22Rv1 (cell line): ENCODE measurements at regions not wholly inside any gene's neighbourhood (a gene's known extent, or its start where the extent isn't known, plus 50 kb on each side); places are given as distances from the start of the nearest gene placed in this dataset.

Source experiments
- H3K27ac ChIP-seq: fragments of 450-650 bp; 2 replicates; pipeline ENCODE4 v1.5.1; 2017
- CTCF ChIP-seq: fragments of 450-650 bp; IDR thresholded peaks from 2 replicates; pipeline ENCODE4 v1.5.1; 2017; ENCODE audit warnings: mild to moderate bottlenecking
- ZFX ChIP-seq: fragments of 450-650 bp; IDR thresholded peaks from 2 replicates; pipeline ENCODE4 v1.6.1; 2017; ENCODE audit warnings: antibody characterized with exemption, borderline replicate concordance

- TF ChIP-seq ZFX (no peak), CTCF (no peak)
- no peak overlapping the region for H3K27ac ChIP-seq
Measured at GRCh38 chr15:93488296-93488713, 399.3 kb upstream of the RGMA start.

GRCh38 chr15:93486407-93487117 is 397.6 kb upstream of the RGMA start:
- no peak overlapping the region for H3K27ac ChIP-seq
- no peak for TF ChIP-seq ZFX
- no peak for TF ChIP-seq CTCF

DNA sequence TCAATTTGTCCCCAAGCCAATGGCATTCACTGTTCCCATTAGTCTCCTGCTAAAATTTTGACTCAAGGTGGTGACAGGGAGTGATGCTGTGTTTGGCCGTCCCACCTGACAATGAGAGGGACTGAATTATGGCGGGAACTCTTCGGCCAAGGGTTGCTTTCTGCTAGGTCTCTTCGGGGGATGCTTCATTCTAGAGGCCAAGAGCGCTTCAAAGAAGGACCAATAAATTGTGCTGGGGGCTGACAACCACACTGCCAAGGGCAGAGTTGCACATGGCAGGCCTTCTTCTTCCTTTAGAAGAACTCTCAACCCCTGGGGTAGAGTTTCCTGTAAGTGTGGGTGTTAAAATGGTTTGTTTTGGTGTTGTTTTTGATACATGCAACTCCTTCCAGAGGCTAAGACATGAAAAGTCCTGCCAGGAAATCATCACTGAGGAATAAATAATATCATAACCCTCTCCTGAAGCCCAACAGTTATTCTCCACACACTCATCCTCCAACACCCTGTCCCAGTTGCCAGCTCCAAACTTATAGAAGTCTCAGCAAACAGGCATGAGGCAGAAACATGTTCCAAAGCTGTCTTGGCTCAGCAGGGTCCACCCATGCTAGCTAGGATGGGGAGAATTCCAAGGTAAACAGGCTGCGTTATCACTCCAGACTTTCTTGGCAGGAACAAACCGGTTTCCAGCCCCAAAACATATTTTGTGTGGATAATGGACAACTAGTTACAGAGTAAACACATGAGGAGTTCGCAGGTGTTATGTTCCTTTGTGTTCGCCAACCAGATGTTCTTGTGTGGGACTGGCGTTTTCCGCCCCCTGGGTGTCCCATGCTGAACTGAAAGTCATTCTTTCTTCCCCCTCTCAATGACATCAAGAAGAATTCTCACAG is 396.7 kb upstream of the RGMA start:
- no peak overlapping the region for H3K27ac ChIP-seq
- TF ChIP-seq CTCF (no peak), ZFX (no peak)

GRCh38 chr15:93483923-93484322 is 394.9 kb upstream of the RGMA start:
- TF ChIP-seq CTCF (no peak), ZFX (no peak)
- no peak overlapping the region for H3K27ac ChIP-seq

DNA sequence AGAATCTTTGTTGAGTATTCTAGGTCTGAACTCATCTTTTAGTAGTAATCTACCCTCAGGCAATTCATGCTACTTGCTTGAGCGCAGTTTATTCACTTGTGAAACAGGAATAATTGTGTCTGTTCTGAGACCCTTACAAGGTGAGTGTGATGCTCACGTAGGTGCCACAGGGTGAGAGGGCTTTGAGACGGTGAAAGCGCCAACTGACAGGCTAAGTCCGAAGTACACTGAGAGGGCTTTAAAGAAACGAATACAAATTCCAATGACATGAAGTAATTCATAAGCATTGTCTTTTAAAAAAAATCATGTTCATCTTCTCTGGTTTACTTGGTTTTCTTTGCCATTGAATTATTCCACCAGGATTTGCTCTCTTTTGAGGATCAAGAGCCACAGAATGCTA is 393.7 kb upstream of the RGMA start:
- TF ChIP-seq ZFX (no peak), CTCF (no peak)
- no peak overlapping the region for H3K27ac ChIP-seq

GRCh38 chr15:93479715-93480114 is 390.7 kb upstream of the RGMA start:
- no peak overlapping the region for H3K27ac ChIP-seq
- TF ChIP-seq ZFX = no peak
- no peak for TF ChIP-seq CTCF

DNA sequence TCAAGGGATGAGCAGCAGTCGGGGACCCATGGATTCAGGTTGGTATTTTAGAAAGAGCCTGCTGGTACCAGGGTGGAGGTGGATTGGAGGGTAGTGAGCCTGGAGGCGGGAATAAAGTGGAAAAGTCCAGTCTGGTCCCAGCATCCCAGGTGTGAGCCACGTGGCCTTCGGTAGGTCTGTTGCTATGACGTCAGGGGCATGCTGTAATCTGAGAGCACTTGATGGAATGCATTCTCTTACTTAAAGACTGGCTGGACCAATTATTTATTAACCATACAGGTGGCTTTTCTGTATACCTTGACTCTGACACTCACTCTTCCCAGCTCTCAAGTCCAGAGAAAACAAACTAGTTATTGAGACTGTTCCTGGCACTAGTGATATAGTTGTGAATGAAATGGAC is 389.9 kb upstream of the RGMA start:
- no peak overlapping the region for H3K27ac ChIP-seq
- no peak for TF ChIP-seq CTCF
- TF ChIP-seq ZFX = no peak
